NB4 (cell line): ENCODE measurements at regions not wholly inside any gene's neighbourhood (a gene's known extent, or its start where the extent isn't known, plus 50 kb on each side); places are given as distances from the start of the nearest gene placed in this dataset.
"Not testable (repeated sequence)": the region's sequence is repeated elsewhere in the genome, so short reads cannot be mapped to it uniquely, and the experiment has no call there.

Experiments used
- CTCF ChIP-seq: IDR thresholded peaks from one replicate; pipeline ENCODE4 v1.5.1; 2012; ENCODE audit warnings: low read depth, low read length
- MYC ChIP-seq: IDR thresholded peaks from 2 replicates; pipeline ENCODE4 v1.6.1; 2011; ENCODE audit warnings: low read depth, low read length
- POLR2A ChIP-seq: IDR thresholded peaks from 2 replicates; pipeline ENCODE4 v1.6.1; 2011; ENCODE audit warnings: mild to moderate bottlenecking; ENCODE audit not compliant: insufficient read length; ENCODE audit errors: extremely low read depth
- TF ChIP-seq, protein P1 (sequence below): IDR thresholded peaks from 2 replicates; pipeline ENCODE4 v1.6.1; 2011; ENCODE audit warnings: low read depth, low read length

GRCh38 chr4:18418195-18418898, 396.8 kb upstream of the LCORL start:
- TF ChIP-seq CTCF, POLR2A, MYC: not testable (repeated sequence)
- TF ChIP-seq, protein P1, sequence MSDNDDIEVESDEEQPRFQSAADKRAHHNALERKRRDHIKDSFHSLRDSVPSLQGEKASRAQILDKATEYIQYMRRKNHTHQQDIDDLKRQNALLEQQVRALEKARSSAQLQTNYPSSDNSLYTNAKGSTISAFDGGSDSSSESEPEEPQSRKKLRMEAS: not testable (repeated sequence)
